CD4-positive, alpha-beta T cell (primary cell): ENCODE measurements at regions not wholly inside any gene's neighbourhood (a gene's known extent, or its start where the extent isn't known, plus 50 kb on each side); places are given as distances from the start of the nearest gene placed in this dataset.

Source experiments
- ATAC-seq: fragments of 200-7000 bp; cut with Tn5 transposase; one replicate; pipeline ENCODE4 v1.10.0; 2022; ENCODE audit warnings: mild to moderate bottlenecking; ENCODE audit not compliant: poor library complexity
- CTCF ChIA-PET: fragments of 350-600 bp; sonication (Branson Sonifier 250); formaldehyde crosslinking; loops from one replicate; lab custom pipeline; 2021; ENCODE audit warnings: antibody characterized with exemption, inconsistent platforms; lab: Charles Lee
- POLR2A ChIA-PET: fragments of 350-600 bp; sonication (Branson Sonifier 250); formaldehyde crosslinking; loops from one replicate; lab custom pipeline; 2021; ENCODE audit warnings: antibody characterized with exemption, inconsistent platforms; lab: Charles Lee
- DNase-seq, 14 experiments: peaks; one replicate each; pipeline ENCODE4 v3.0.0-alpha.2; 2013 to 2020; ENCODE audit warnings: mixed read lengths in 2 of 14
- H3K27ac ChIP-seq, 2 donors: one replicate each; pipeline versions ENCODE4 v1.5.1 to v1.7.0; 2013; ENCODE audit warnings: low read length in 2 of 2, low read depth in 1 of 2, mild to moderate bottlenecking in 1 of 2
- H3K27me3 ChIP-seq, 2 experiments: 1 replicate in 1 of 2; 2 replicates in 1 of 2; pipeline versions ENCODE4 v1.6.1 to v1.7.0; 2013; ENCODE audit warnings: low read length in 2 of 2, control low read depth in 1 of 2, mild to moderate bottlenecking in 1 of 2, moderate library complexity in 1 of 2; ENCODE audit not compliant: insufficient read depth in 2 of 2, control insufficient read depth in 1 of 2
- H3K36me3 ChIP-seq: one replicate; pipeline ENCODE4 v1.6.1; 2013; ENCODE audit warnings: low read length, control low read depth; ENCODE audit not compliant: insufficient read depth
- H3K4me1 ChIP-seq: one replicate; pipeline ENCODE4 v1.6.1; 2013; ENCODE audit warnings: low read length, control low read depth; ENCODE audit not compliant: insufficient read depth
- H3K4me3 ChIP-seq: one replicate; pipeline ENCODE4 v1.5.1; 2013; ENCODE audit warnings: mild to moderate bottlenecking, low read length, moderate library complexity
- H3K9me3 ChIP-seq, 2 experiments: 1 replicate in 1 of 2; 2 replicates in 1 of 2; pipeline versions ENCODE4 v1.6.1 to v1.7.0; 2013; ENCODE audit warnings: low read length in 2 of 2, mild to moderate bottlenecking in 2 of 2, control low read depth in 1 of 2, moderate library complexity in 1 of 2; ENCODE audit not compliant: control insufficient read depth in 1 of 2, insufficient read depth in 1 of 2
- H3K27ac Mint-ChIP-seq: one replicate; pipeline ENCODE4 v1.8.0; 2020; ENCODE audit warnings: mixed read lengths
- H3K27me3 Mint-ChIP-seq: one replicate; pipeline ENCODE4 v1.8.0; 2021; ENCODE audit warnings: mixed read lengths
- H3K36me3 Mint-ChIP-seq: one replicate; pipeline ENCODE4 v1.8.0; 2021; ENCODE audit warnings: low read depth, mixed read lengths
- H3K4me1 Mint-ChIP-seq: one replicate; pipeline ENCODE4 v1.8.0; 2021; ENCODE audit warnings: low read depth, mixed read lengths
- H3K4me3 Mint-ChIP-seq: one replicate; pipeline ENCODE4 v1.8.0; 2020; ENCODE audit warnings: mild to moderate bottlenecking, mixed read lengths
- H3K9me3 Mint-ChIP-seq: one replicate; pipeline ENCODE4 v1.8.0; 2020; ENCODE audit warnings: mixed read lengths
- CTCF ChIP-seq: fragments of 200-600 bp; IDR thresholded peaks from one replicate; pipeline ENCODE4 v1.8.0; 2022; ENCODE audit warnings: antibody characterized with exemption, mild to moderate bottlenecking
- intact Hi-C, 2 experiments: fragments of 100-400 bp; cut with DNase I in 1 of 2; cut with micrococcal nuclease in 1 of 2; formaldehyde crosslinking; loops; one replicate each; pipeline versions ENCODE4 v1.15.1 to v1.9.0; 2023 to 2025; cut with DNase I, micrococcal nuclease

- H3K27ac ChIP-seq = no peak overlapping the region
- no peaks in the 10 kb centered on the region for H3K36me3 ChIP-seq
- Mint-ChIP-seq H3K27ac (no peak overlapping the region), H3K9me3 (peaks cover 15% of the 10 kb centered on the region), H3K36me3 (no peaks in the 10 kb centered on the region), H3K27me3 (no peaks in the 10 kb centered on the region), H3K4me1 (peaks cover 15% of the 10 kb centered on the region), H3K4me3 (no peak overlapping the region)
- ChIA-PET POLR2A (no interaction called here), CTCF (interaction anchor here (0.7 kb wide), 1 partner anchor 66 kb away, joined by 3 read pairs; no protein-coding TSS in a partner anchor)
- DNase-seq (no peak), ATAC-seq (no peak)
- H3K27me3 ChIP-seq = no peaks in the 10 kb centered on the region
- H3K4me1 ChIP-seq = no peaks in the 10 kb centered on the region
- TF ChIP-seq CTCF = no peak
- intact Hi-C loops = no loop called here
- H3K4me3 ChIP-seq = no peak overlapping the region
- H3K9me3 ChIP-seq = peaks cover 0 to 7% of the 10 kb centered on the region in 2 experiments
Measured at GRCh38 chr1:199046618-199047017, 407.8 kb downstream of the PTPRC start.

GRCh38 chr1:199054694-199055093, 415.9 kb downstream of the PTPRC start:
- Mint-ChIP-seq H3K27ac (no peak overlapping the region), H3K4me3 (no peak overlapping the region), H3K36me3 (no peaks in the 10 kb centered on the region), H3K9me3 (peaks cover 8% of the 10 kb centered on the region), H3K27me3 (no peaks in the 10 kb centered on the region), H3K4me1 (peaks cover 9% of the 10 kb centered on the region)
- ChIA-PET POLR2A (no interaction called here), CTCF (interaction anchor here (1.7 kb wide), 1 partner anchor 13 kb away, joined by 3 read pairs; no protein-coding TSS in a partner anchor)
- intact Hi-C loops = no loop called here
- no peak for ATAC-seq
- Histone ChIP-seq H3K9me3 (peaks cover 0 to 4% of the 10 kb centered on the region in 2 experiments), H3K27me3 (no peaks in the 10 kb centered on the region), H3K36me3 (no peaks in the 10 kb centered on the region), H3K27ac (no peak overlapping the region), H3K4me3 (no peak overlapping the region), H3K4me1 (no peaks in the 10 kb centered on the region)
- no peak for TF ChIP-seq CTCF
- DNase-seq = no peak

- Mint-ChIP-seq H3K9me3 (no peaks in the 10 kb centered on the region), H3K36me3 (no peaks in the 10 kb centered on the region), H3K4me3 (no peak overlapping the region), H3K4me1 (peaks cover 9% of the 10 kb centered on the region), H3K27ac (no peak overlapping the region), H3K27me3 (no peaks in the 10 kb centered on the region)
- Histone ChIP-seq H3K9me3 (peaks cover 0 to 4% of the 10 kb centered on the region in 2 experiments), H3K27ac (no peak overlapping the region), H3K4me3 (no peak overlapping the region), H3K36me3 (no peaks in the 10 kb centered on the region), H3K27me3 (no peaks in the 10 kb centered on the region), H3K4me1 (no peaks in the 10 kb centered on the region)
- DNase-seq (no peak), ATAC-seq (no peak)
- no peak for TF ChIP-seq CTCF
- ChIA-PET POLR2A (no interaction called here), CTCF (no interaction called here)
- intact Hi-C loops = no loop called here
Measured at GRCh38 chr1:199057322-199057721, 418.5 kb downstream of the PTPRC start.
